Endodermal cell (in vitro differentiated cells): ENCODE measurements at regions not wholly inside any gene's neighbourhood (a gene's known extent, or its start where the extent isn't known, plus 50 kb on each side); places are given as distances from the start of the nearest gene placed in this dataset.

ENCODE experiments used
- DNase-seq: peaks from one replicate; pipeline ENCODE4 v3.0.0-alpha.2; 2017
- H3K27ac ChIP-seq: 2 replicates; pipeline ENCODE4 v1.5.1; 2013; ENCODE audit warnings: mild to moderate bottlenecking, low read depth, low read length, moderate library complexity
- H3K27me3 ChIP-seq: 2 replicates; pipeline ENCODE4 v1.6.1; 2013; ENCODE audit warnings: mild to moderate bottlenecking, low read length, moderate library complexity; ENCODE audit not compliant: insufficient read depth, control insufficient read depth, poor library complexity, severe bottlenecking
- H3K36me3 ChIP-seq: 2 replicates; pipeline ENCODE4 v1.7.0; 2013; ENCODE audit warnings: mild to moderate bottlenecking, low read length, moderate library complexity; ENCODE audit not compliant: control insufficient read depth, insufficient read depth
- H3K4me1 ChIP-seq: one replicate; pipeline ENCODE4 v1.7.0; 2013; ENCODE audit warnings: low read length; ENCODE audit not compliant: control insufficient read depth, insufficient read depth
- H3K4me3 ChIP-seq: 2 replicates; pipeline ENCODE4 v1.5.1; 2013; ENCODE audit warnings: mild to moderate bottlenecking, low read length, moderate library complexity
- H3K9ac ChIP-seq: 2 replicates; pipeline ENCODE4 v1.6.1; 2013; ENCODE audit warnings: mild to moderate bottlenecking, low read length, moderate library complexity; ENCODE audit not compliant: poor library complexity, severe bottlenecking; ENCODE audit errors: extremely low read depth
- H3K9me3 ChIP-seq: 2 replicates; pipeline ENCODE4 v1.6.1; 2013; ENCODE audit warnings: mild to moderate bottlenecking, low read length, moderate library complexity; ENCODE audit not compliant: control insufficient read depth
- H3K27ac Mint-ChIP-seq: 2 replicates; pipeline ENCODE4 v1.8.0; 2020; ENCODE audit warnings: mixed read lengths
- H3K27me3 Mint-ChIP-seq: 2 replicates; pipeline ENCODE4 v1.8.0; 2021; ENCODE audit warnings: mild to moderate bottlenecking, mixed read lengths; ENCODE audit not compliant: insufficient read depth
- H3K36me3 Mint-ChIP-seq: 2 replicates; pipeline ENCODE4 v1.8.0; 2020; ENCODE audit warnings: low read depth, mixed read lengths
- H3K4me1 Mint-ChIP-seq: 2 replicates; pipeline ENCODE4 v1.8.0; 2020; ENCODE audit warnings: mixed read lengths
- H3K4me3 Mint-ChIP-seq: 2 replicates; pipeline ENCODE4 v1.8.0; 2020; ENCODE audit warnings: mild to moderate bottlenecking, moderate library complexity, mixed read lengths
- H3K9me3 Mint-ChIP-seq: 2 replicates; pipeline ENCODE4 v1.8.0; 2020; ENCODE audit warnings: mild to moderate bottlenecking, mixed read lengths
- WGBS, 2 experiments: methylation state at CpG; one replicate each; pipeline versions ENCODE4 v1.1.5 to v1.1.7; 2013; ENCODE audit warnings: missing lambda C conversion rate in 2 of 2, mixed read lengths in 1 of 2; ENCODE audit not compliant: insufficient coverage in 1 of 2, insufficient read length in 1 of 2; 5-methylcytosine and 5-hydroxymethylcytosine counted together
- TF ChIP-seq, protein P1 (sequence below): fragments of 200-600 bp; sonication (generic); conservative IDR thresholded peaks from 2 replicates; pipeline ENCODE4 v1.5.0; 2021; ENCODE audit warnings: antibody characterized with exemption, mild to moderate bottlenecking

DNA sequence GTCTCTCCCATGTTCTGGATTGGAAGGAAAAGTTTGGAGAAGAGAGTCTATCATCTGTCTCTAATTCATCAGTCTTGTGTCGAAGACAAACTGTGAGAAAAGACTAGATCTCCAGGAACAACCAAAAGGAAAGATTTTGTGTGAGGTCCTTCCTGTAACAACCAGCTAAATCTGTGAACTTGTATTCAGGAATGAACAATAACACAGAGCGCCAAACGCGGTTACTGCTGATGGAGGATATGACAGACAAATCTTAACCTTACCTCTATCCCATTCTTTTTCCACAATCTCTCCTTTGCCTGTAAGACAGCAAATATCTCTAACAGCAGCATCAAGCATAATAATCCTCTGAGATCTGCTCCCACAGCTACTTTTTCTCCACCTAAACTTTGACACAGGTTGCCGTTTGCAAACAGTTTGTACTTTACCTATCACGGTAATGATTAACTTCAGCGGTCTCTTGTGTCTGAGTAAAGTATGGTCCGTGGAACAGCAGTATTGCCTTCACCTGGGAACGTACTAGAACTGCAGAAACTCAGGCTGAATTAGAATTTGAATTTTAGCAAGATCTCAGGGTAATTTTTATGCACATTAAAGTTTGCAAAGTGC, 387.6 kb downstream of the ELAVL2 start:
- Histone ChIP-seq H3K36me3 (no peaks in the 10 kb centered on the region), H3K9me3 (no peaks in the 10 kb centered on the region), H3K27ac (no peak overlapping the region), H3K9ac (no peak overlapping the region), H3K4me3 (no peak overlapping the region), H3K27me3 (no peaks in the 10 kb centered on the region), H3K4me1 (no peaks in the 10 kb centered on the region)
- DNase-seq = no peak
- Mint-ChIP-seq H3K36me3 (no peaks in the 10 kb centered on the region), H3K27me3 (no peaks in the 10 kb centered on the region), H3K4me3 (no peak overlapping the region), H3K27ac (no peak overlapping the region), H3K4me1 (peaks cover 11% of the 10 kb centered on the region), H3K9me3 (no peaks in the 10 kb centered on the region)
- WGBS, 2 experiments = 91 to 93% methylated on average over 8 to 9 of the region's 9 CpGs
- TF ChIP-seq, protein P1, sequence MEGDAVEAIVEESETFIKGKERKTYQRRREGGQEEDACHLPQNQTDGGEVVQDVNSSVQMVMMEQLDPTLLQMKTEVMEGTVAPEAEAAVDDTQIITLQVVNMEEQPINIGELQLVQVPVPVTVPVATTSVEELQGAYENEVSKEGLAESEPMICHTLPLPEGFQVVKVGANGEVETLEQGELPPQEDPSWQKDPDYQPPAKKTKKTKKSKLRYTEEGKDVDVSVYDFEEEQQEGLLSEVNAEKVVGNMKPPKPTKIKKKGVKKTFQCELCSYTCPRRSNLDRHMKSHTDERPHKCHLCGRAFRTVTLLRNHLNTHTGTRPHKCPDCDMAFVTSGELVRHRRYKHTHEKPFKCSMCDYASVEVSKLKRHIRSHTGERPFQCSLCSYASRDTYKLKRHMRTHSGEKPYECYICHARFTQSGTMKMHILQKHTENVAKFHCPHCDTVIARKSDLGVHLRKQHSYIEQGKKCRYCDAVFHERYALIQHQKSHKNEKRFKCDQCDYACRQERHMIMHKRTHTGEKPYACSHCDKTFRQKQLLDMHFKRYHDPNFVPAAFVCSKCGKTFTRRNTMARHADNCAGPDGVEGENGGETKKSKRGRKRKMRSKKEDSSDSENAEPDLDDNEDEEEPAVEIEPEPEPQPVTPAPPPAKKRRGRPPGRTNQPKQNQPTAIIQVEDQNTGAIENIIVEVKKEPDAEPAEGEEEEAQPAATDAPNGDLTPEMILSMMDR = no peak

- Mint-ChIP-seq H3K27ac (no peak overlapping the region), H3K9me3 (no peaks in the 10 kb centered on the region), H3K36me3 (no peaks in the 10 kb centered on the region), H3K27me3 (no peaks in the 10 kb centered on the region), H3K4me3 (no peak overlapping the region), H3K4me1 (peaks cover 7% of the 10 kb centered on the region)
- DNase-seq = no peak
- TF ChIP-seq, protein P1 = no peak
- no peak overlapping the region for H3K9ac ChIP-seq
- H3K9me3 ChIP-seq = no peaks in the 10 kb centered on the region
- no peaks in the 10 kb centered on the region for H3K36me3 ChIP-seq
- no peaks in the 10 kb centered on the region for H3K4me1 ChIP-seq
- no peaks in the 10 kb centered on the region for H3K27me3 ChIP-seq
- WGBS, 2 experiments = 80 to 96% methylated on average over 1 to 6 of the region's 6 CpGs
- no peak overlapping the region for H3K4me3 ChIP-seq
- no peak overlapping the region for H3K27ac ChIP-seq
Observed at GRCh38 chr9:23441275-23441674, 384.8 kb downstream of the ELAVL2 start.

DNA sequence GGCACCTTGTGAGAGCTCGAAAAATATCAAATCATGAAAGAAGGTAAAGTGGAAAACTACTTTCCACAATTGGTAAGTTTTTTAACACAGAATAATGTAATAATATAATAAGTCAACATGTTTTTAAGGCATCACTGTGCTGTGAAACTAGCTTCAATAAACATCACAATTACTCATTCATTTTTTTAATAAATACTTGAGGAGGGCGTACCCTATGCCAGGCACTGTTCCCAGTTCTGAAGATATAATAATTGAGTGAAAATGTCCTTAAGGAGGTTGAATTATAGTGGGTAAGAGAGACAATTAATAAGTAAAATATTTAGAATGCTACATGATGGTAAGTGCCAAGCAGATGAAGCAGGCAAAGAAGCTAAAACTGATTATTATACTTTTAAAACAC, 381.4 kb downstream of the ELAVL2 start:
- Mint-ChIP-seq H3K9me3 (no peaks in the 10 kb centered on the region), H3K27me3 (no peaks in the 10 kb centered on the region), H3K36me3 (no peaks in the 10 kb centered on the region), H3K4me1 (no peaks in the 10 kb centered on the region), H3K4me3 (no peak overlapping the region), H3K27ac (no peak overlapping the region)
- DNase-seq = no peak
- H3K9ac ChIP-seq = no peak overlapping the region
- no peak overlapping the region for H3K27ac ChIP-seq
- H3K4me3 ChIP-seq = no peak overlapping the region
- H3K36me3 ChIP-seq = no peaks in the 10 kb centered on the region
- 88% methylated on average over 2 of the region's 2 CpGs; no CpG with 5 or more reads in 1 of the 2 experiments for WGBS, 2 experiments
- H3K9me3 ChIP-seq = no peaks in the 10 kb centered on the region
- no peaks in the 10 kb centered on the region for H3K4me1 ChIP-seq
- H3K27me3 ChIP-seq = no peaks in the 10 kb centered on the region
- TF ChIP-seq, protein P1 = no peak
